Activated CD4-positive, alpha-beta T cell treated with anti-CD3 and anti-CD28 coated beads, Interleukin-2, amount 10 ng/mL, durations not matched to agents 7 days and 5 days (primary cell): ENCODE measurements at regions not wholly inside any gene's neighbourhood (a gene's known extent, or its start where the extent isn't known, plus 50 kb on each side); places are given as distances from the start of the nearest gene placed in this dataset.

Source experiments
- CTCF ChIA-PET: fragments of 350-600 bp; sonication (Branson Sonifier 250); formaldehyde crosslinking; loops from one replicate; lab custom pipeline; 2021; ENCODE audit warnings: antibody characterized with exemption; lab: Charles Lee
- POLR2A ChIA-PET: fragments of 350-600 bp; sonication (Branson Sonifier 250); formaldehyde crosslinking; loops from one replicate; lab custom pipeline; 2021; ENCODE audit warnings: antibody characterized with exemption; lab: Charles Lee
- DNase-seq: peaks from one replicate; pipeline ENCODE4 v3.0.0-alpha.2; 2020
- H3K27ac Mint-ChIP-seq: one replicate; pipeline ENCODE4 v1.8.0; 2021; ENCODE audit warnings: mild to moderate bottlenecking, moderate library complexity, mixed read lengths
- H3K27me3 Mint-ChIP-seq: one replicate; pipeline ENCODE4 v1.8.0; 2021; ENCODE audit warnings: mixed read lengths
- H3K36me3 Mint-ChIP-seq: one replicate; pipeline ENCODE4 v1.8.0; 2021; ENCODE audit warnings: low read depth, mixed read lengths
- H3K4me1 Mint-ChIP-seq: one replicate; pipeline ENCODE4 v1.8.0; 2021; ENCODE audit warnings: mixed read lengths
- H3K4me3 Mint-ChIP-seq: one replicate; pipeline ENCODE4 v1.8.0; 2021; ENCODE audit warnings: mild to moderate bottlenecking, moderate library complexity, mixed read lengths
- H3K9me3 Mint-ChIP-seq: one replicate; pipeline ENCODE4 v1.8.0; 2021; ENCODE audit warnings: mixed read lengths

DNA sequence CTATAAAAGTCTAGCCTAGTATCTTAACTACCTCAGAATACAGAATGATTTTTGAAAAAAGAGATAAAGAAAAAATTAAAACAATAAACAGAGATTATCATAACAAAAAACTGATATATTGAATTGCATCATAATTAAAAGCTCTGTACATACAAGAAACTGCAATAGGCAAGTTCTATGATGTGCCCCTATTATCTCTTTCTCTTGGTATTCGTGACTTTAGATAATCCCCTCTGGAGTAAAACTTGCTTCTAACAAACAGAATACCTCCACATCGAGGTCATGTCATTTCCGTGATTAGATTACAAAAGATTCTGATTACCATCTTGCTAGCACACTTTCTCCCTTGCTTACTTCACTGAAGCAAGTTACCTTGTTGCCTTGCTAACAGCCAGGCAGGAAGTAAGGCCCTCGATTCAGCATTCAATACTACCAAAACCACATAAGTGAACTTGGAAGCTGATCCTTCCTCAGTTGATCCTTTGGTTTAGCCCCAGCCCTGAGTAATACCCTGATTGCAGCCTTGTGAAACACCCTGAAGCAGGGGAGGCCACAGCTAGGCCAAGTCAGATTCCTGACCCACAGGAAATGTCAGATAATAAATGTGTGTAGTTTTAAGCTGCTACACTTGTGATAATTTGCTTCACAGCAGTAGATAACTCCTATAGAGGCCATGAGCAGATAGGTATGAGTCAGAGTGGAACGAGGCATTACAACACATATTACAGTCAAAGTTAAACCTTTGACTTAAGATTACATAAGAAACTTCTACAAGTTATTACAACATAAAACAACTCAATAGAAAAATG is 53.7 kb upstream of the TMX4 start:
- Mint-ChIP-seq H3K36me3 (no peaks in the 10 kb centered on the region), H3K27me3 (no peaks in the 10 kb centered on the region), H3K4me1 (peaks cover 7% of the 10 kb centered on the region), H3K4me3 (no peak overlapping the region), H3K9me3 (no peaks in the 10 kb centered on the region), H3K27ac (no peak overlapping the region)
- ChIA-PET POLR2A (no interaction called here), CTCF (interaction anchor here (0.6 kb wide), 1 partner anchor 43 kb away, joined by 4 read pairs; no protein-coding TSS in a partner anchor)
- no peak for DNase-seq

DNA sequence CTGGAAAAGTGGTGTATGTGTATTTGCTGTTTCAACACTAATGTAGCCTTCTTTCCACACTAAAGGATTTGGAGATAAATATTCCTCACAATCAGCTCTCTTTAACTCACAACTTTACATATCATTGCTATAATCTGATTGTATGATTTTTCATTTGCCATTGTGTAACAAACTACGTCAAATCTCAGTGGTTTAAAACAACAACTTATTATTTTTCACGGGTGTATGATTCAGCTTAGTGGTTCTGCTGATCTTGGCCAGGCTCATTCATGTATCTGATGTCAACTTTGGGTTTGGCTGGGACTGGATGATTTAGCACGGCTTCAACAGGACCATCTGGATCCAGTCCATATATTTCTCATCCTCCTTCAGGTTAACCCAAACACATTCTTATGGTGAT is 55.4 kb upstream of the TMX4 start:
- no peaks in the 10 kb centered on the region for H3K36me3 Mint-ChIP-seq
- no peak overlapping the region for H3K27ac Mint-ChIP-seq
- ChIA-PET POLR2A (no interaction called here), CTCF (no interaction called here)
- H3K4me3 Mint-ChIP-seq, result no peak overlapping the region
- H3K27me3 Mint-ChIP-seq, result no peaks in the 10 kb centered on the region
- H3K4me1 Mint-ChIP-seq, result peaks cover 7% of the 10 kb centered on the region
- DNase-seq, result no peak
- H3K9me3 Mint-ChIP-seq, result no peaks in the 10 kb centered on the region

GRCh38 chr20:8076306-8077136 is 55.5 kb upstream of the PLCB1 start:
- no peaks in the 10 kb centered on the region for H3K27me3 Mint-ChIP-seq
- H3K36me3 Mint-ChIP-seq, result no peaks in the 10 kb centered on the region
- ChIA-PET CTCF (no interaction called here), POLR2A (no interaction called here)
- H3K4me3 Mint-ChIP-seq, result no peak overlapping the region
- H3K27ac Mint-ChIP-seq, result no peak overlapping the region
- H3K4me1 Mint-ChIP-seq, result peaks cover 7% of the 10 kb centered on the region
- no peak for DNase-seq
- H3K9me3 Mint-ChIP-seq, result no peaks in the 10 kb centered on the region

GRCh38 chr20:8077137-8077466 is 55.0 kb upstream of the PLCB1 start:
- H3K27ac Mint-ChIP-seq, result no peak overlapping the region
- H3K9me3 Mint-ChIP-seq, result no peaks in the 10 kb centered on the region
- H3K4me1 Mint-ChIP-seq, result peaks cover 7% of the 10 kb centered on the region
- ChIA-PET POLR2A (no interaction called here), CTCF (no interaction called here)
- no peaks in the 10 kb centered on the region for H3K36me3 Mint-ChIP-seq
- no peaks in the 10 kb centered on the region for H3K27me3 Mint-ChIP-seq
- no peak overlapping the region for H3K4me3 Mint-ChIP-seq
- no peak for DNase-seq

- Mint-ChIP-seq H3K9me3 (no peaks in the 10 kb centered on the region), H3K27ac (no peak overlapping the region), H3K27me3 (no peaks in the 10 kb centered on the region), H3K4me1 (peaks cover 2% of the 10 kb centered on the region), H3K36me3 (no peaks in the 10 kb centered on the region), H3K4me3 (no peak overlapping the region)
- CTCF ChIA-PET, result no interaction called here
- POLR2A ChIA-PET, result no interaction called here
- no peak for DNase-seq
Observed at GRCh38 chr20:8078528-8078914, 53.5 kb upstream of the PLCB1 start.

DNA sequence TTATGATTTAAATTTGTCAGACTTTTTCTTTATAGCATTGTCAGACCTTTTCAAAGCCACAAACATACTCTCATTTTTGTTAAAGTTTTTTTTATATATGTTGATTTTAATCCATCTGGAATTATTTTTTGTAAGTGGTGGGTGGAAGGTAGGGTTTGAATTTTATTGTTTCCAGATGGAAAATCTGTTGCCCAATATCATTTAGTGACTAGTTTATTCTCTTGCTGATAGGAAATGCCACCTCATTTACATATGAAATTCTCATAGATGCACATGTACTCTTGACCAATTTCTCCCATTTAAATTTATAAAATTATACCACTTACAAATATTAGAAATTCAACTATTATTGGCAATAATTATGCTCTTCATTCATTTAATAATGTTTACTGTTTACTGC is 52.1 kb upstream of the PLCB1 start:
- Mint-ChIP-seq H3K4me1 (no peaks in the 10 kb centered on the region), H3K4me3 (no peak overlapping the region), H3K36me3 (no peaks in the 10 kb centered on the region), H3K9me3 (no peaks in the 10 kb centered on the region), H3K27me3 (no peaks in the 10 kb centered on the region), H3K27ac (no peak overlapping the region)
- CTCF ChIA-PET, result no interaction called here
- POLR2A ChIA-PET, result no interaction called here
- no peak for DNase-seq

- DNase-seq, result no peak
- Mint-ChIP-seq H3K9me3 (no peaks in the 10 kb centered on the region), H3K4me1 (no peaks in the 10 kb centered on the region), H3K4me3 (no peak overlapping the region), H3K27ac (no peak overlapping the region), H3K27me3 (no peaks in the 10 kb centered on the region), H3K36me3 (no peaks in the 10 kb centered on the region)
- ChIA-PET CTCF (no interaction called here), POLR2A (no interaction called here)
Observed at GRCh38 chr20:8082025-8082424, 50.0 kb upstream of the PLCB1 start.
